Activated CD4-positive, alpha-beta T cell treated with anti-CD3 and anti-CD28 coated beads, Interleukin-2, amount 50 U/mL, for 16 hours (primary cell): ENCODE measurements at regions not wholly inside any gene's neighbourhood (a gene's known extent, or its start where the extent isn't known, plus 50 kb on each side); places are given as distances from the start of the nearest gene placed in this dataset.
"Not testable (repeated sequence)": the region's sequence is repeated elsewhere in the genome, so short reads cannot be mapped to it uniquely, and the experiment has no call there.

Experiments used
- DNase-seq: peaks from one replicate; pipeline ENCODE4 v3.0.0-alpha.2; 2020

DNA sequence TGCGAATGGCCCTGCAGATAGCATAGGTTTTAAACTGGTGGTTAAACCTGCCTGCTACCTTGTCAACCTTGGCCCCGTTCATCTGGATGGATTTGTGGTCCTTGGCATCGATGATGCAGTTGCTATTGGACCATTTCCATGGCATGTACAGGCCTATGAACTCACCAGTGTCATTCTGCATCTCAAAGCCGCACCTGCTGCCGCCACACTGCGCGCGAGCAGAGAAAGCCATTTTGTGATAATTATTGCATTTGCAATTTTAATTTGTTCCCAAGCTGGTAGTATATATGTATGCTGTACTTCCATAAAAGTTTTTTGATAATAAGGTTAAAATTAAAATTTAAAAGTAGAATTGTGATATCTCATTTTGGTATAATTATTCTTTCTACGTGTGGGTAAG lies 94.8 kb upstream of the UXS1 start:
- DNase-seq, result no peak

DNA sequence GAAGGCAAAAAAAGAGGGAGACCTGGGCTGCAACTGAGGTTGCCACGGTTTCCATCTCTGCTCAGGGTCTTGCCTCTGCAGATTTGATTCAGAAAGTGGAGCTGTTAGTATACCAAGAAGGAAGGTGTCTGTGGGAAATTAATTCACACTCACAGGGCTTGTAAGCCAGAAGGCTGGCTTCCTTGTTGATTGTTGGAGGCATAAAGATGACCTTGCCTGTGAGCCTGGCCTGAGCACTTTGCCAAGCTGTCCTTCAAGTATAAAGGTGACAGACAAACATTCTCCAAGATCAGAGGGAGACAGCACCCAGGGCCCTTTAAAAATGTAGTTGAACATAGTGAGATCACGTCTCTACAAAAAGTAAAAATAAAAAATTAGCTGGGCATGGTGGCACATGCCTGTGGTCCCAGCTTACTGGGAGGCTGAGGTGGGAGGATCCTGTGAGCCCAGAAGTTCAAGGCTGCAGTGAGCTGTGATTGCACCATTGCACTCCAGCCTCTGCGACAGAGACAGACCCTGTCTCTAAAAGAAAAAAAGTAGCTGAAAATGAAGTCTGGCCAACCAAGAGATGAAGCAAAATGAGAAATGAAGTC lies 91.2 kb upstream of the UXS1 start:
- DNase-seq, result no peak

DNA sequence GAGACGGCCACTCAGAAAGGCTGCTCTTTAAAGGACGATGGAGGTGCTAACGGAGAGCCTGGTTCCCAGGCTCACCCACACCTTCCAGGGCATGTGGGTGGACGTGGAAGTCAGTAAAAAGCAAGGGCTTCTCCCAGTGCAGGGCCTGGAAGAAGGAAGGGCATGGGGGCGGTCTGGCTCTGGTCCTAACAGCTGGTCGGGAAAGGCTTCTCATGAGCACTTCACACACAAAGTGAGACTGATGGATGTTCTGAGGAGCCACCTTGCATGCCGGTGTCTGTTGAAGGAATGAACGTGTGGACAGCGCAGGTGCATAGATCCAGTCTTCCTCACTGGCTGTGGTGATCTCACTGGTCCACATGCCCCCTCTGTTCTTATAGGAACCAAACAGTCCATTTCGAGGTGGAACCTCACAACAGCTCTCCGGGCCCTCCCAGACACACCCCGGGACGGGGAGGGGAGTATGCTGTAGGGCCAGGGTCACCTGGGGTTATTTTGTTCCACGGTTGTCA lies 90.6 kb upstream of the UXS1 start:
- no peak for DNase-seq

DNA sequence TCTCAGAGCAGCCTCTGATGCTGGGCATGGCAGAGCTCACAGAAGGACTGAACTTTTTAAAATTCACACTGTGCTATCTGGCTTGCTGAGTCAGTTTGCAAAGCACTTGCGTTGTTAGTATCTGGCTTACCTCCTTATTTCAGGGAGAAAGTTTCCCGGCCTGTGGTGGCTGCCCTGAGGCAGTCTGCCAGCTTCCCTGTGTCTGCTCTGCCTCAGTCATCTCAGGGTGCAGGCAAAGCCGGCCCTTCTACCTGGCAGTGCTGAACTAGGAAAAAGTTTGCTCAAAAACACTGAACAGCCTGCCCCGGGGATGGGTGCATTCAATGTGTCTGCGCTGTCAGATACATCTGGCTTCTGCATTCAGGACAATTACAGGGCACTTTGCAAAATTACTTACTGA lies 90.2 kb upstream of the UXS1 start:
- DNase-seq, result no peak

DNA sequence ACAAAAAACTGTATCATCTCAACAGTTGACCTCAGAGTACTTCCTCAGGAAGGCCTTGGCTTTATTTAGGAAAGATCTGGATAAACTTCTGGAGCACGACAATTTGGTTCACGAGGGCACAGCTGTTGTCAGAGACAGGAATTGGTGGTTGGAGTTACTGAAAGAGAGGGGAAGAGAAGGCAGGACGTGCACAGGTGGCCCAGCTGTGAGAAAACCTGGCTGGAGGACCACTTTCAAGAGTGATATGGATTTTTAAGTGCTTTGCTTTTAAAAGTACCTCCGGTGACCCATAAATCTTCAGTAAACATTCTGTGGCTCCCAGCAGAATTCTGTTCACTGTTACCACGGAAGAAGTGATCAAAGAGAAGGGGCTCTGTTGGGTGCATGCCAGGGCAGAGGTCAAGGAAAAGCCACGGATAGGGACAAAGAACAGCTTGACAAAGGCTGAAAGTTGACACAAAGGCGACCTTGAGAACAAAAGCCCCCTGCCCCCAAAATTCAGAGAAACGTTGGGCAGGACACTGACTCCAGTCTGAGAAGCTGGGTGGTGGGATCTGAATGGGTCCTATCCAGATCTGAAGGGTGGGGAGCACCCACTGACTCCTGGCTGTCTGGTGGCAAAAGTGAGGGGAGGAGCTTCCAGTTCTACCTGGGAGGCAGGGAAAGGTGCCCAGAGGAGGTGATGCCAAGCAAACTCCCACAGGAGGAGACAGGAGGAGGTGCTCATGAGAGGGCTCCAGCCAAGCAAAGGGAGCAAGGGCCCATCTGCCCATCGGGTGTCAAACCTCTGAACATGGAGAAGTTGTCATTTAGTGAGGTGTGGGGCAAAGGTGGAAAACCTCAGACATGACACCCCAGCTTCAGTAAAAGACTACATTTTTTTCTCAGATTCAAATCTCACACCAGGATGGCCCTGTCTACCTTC lies 89.4 kb upstream of the UXS1 start:
- DNase-seq, result not testable (repeated sequence)

DNA sequence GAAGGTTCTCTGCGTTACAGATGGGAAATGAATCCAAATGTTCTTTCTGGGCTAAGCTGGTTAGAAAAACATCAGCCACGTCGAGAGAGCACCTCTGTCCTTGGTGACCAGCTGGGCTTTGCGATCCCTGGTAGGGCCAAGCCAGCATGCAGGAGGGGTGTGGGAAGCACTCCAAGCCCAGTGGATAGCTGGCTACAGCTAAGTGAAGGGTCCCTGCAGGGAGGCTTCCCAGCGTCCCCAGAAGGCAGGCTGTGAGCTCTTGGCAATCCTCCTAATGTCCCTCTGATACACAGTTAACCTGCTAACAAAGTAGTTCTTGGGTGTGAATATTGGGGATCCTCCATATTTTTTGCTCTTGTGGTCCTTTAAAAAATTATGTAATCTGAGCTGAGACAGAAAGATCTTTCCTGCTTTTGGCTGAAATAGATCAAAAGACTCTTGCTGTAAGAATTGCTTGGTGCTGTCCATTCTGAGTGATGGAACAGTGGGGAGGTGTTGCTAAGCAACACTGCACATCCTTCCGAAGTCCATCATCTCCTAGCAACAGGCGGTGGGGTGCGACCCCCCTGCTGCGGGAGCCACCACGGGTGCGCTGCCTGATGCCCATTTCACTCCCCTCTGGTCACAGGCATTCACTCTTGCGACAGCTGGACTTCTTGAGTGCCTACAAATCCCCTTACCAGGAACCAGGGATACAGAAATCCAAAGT lies 88.5 kb upstream of the UXS1 start:
- DNase-seq, result no peak

DNA sequence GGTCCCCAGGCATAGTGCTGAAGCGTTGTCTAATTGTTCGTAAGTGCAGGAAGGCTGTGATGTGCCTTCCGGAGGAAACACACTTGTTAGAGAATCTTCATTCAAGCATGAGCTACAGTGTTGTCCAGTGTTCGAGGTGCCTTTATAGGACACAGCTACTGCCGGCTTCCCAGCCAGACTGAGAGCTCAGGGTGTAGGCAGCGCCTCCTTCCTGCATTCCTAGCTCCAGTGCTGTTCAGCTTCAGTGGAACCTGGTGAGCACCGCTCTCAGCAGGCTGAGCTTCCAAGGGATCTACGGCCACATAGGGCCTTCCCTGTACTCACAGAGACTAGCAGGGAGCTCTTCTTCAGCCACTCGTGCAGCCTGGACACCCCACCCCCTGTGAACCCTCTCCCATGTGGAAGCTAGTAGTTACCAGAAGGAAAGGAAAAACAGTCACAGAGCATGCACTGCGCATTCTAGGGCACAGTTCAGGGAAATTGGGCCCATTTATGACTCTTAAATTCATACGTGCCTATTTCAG lies 87.9 kb upstream of the UXS1 start:
- DNase-seq, result not testable (repeated sequence)

- no peak for DNase-seq
Measured at GRCh38 chr2:106280722-106281446, 86.8 kb upstream of the UXS1 start.

DNA sequence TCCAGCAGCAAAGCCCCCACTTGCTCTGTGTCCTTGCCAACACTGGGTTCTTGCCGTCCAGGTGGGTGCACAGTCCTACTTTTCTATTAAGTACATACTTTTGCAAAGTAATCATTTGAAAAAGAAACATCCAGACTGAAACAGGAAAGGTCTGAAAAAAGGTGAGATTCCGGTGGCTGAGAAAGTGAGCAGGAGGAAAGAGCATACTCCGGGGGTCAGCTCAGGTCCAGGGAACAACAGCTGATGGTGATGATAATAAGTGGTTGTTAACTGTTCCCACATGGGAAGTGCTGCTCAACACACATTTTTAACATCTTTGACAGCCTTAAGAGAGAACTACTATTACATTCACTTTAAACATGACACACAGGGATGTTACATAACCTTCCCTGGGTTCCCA lies 86.1 kb upstream of the UXS1 start:
- DNase-seq, result no peak

- DNase-seq, result no peak
Measured at GRCh38 chr2:106278112-106278876, 84.2 kb upstream of the UXS1 start.

GRCh38 chr2:106277426-106277825 lies 83.3 kb upstream of the UXS1 start:
- DNase-seq, result no peak

GRCh38 chr2:106275971-106276370 lies 81.9 kb upstream of the UXS1 start:
- DNase-seq, result no peak

GRCh38 chr2:106274668-106275067 lies 80.6 kb upstream of the UXS1 start:
- no peak for DNase-seq

DNA sequence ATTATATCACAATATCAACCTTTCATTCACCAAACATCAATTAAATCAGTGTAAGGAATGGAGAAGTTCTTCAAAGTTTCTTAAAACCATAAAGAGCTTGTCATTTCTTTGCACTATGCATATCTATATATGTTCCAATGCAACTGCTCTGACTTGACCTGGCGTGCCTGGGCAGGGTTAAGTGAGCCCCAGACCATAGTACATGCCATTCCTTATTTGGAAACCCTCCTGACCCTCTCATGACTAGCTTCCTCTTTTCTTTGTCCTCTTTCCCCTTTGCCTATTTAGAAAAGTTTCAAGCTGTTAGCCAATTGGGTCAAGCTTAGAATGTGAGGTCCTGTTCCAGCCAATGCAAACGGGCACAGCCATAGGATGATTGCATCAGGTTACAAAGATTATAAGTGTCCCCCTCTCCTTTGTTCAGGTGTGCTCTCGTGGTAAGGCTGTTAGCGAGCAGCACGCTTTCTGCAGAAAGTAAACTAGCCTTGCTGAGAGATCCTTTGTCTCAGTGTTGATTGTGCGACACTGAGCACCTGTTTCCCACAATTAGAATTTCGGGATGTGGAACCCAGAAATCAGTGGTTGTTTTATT lies 78.2 kb upstream of the UXS1 start:
- DNase-seq, result no peak

- DNase-seq, result no peak
Measured at GRCh38 chr2:106270471-106270891, 76.4 kb upstream of the UXS1 start.

GRCh38 chr2:106269591-106270291 lies 75.6 kb upstream of the UXS1 start:
- DNase-seq, result peak; percentile 38

- no peak for DNase-seq
Measured at GRCh38 chr2:106267997-106268396, 73.9 kb upstream of the UXS1 start.

DNA sequence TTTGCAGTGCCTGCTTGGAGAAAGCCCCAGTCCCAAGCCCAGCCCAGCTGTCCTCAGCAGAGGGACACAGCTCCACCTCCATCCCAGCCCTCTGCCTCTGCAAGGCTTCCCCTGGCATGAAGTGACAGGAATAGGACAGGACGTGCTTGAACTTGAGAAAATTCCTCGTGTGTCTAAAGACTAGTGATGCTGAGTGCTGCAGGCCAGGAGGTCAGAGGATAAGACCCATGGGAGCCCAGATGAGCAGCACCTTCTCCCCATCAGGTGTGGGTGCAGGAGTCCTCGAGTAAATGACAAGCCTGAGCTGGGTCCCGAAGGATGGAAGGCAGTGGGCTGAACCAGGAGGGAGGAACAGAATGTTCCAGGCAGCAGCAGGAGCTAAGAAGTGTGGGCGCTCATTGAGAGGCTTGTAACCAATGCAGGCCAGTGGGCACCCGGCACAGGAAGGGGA lies 67.8 kb upstream of the UXS1 start:
- DNase-seq, result no peak

- not testable (repeated sequence) for DNase-seq
Measured at GRCh38 chr2:106258859-106259258, 64.8 kb upstream of the UXS1 start.

DNA sequence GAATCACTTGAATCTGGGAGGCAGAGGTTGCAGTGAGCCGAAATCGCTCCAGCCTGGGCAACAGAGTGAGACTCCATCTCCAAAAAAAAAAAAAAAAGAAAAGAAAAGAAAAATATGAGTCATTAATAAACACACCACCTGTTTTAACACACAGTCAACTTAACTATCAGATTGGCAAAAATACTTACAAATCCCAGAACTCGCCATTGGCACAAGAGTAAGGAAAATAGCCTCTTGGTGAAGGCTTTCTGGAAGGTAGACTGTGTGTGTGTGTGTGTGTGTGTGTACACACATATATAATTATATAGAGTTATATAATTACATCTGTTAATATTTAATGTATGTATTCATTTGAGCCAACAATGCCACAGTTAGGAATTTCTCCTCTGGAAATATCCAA lies 63.7 kb upstream of the UXS1 start:
- no peak for DNase-seq

DNA sequence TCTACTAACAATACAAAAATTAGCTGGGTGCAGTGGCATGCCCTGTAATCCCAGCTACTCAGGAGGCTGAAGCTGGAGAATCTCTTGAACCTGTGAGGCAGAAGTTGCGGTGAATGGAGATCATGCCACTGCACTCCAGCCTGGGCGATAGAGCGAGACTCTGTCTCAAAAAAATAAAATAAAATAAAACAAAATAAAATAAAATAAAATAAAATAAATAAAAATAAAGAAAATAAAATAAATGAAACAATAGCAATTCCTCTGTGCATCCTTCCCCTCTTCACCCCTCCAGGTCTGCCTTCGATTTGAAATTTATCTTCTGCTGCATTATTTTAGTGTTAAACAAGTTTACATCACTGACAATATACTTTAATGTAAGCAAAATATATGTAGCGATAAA lies 63.0 kb upstream of the UXS1 start:
- DNase-seq, result no peak
